ENCODE measurements at regions not wholly inside any gene's neighbourhood (a gene's known extent, or its start where the extent isn't known, plus 50 kb on each side); places are given as distances from the start of the nearest gene placed in this dataset.
A peak's percentile ranks its signal among the peaks of the same experiment; 100 is the strongest.
"Not testable (repeated sequence)": the region's sequence is repeated elsewhere in the genome, so short reads cannot be mapped to it uniquely, and the experiment has no call there.

DNA sequence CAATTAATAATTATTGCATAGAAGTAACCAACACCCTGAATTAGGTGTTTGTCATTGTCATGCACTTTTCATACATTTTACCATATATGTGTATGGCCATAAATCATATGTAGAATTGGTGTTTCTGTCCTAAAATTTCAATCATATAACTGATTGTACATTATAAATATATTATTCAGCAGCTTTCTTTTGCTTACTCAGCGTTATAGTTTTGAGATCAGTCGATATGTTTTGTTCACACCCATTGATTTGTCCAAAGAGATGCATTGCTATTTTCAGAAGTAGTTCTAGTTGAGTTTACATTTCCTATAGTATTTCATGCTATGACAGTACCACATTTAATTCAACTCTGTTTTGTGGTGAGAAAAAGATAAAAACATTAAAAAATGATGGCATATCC, 50.5 kb upstream of the PARP4 start:
- no peak for DNase-seq

GRCh38 chr13:24563971-24564370, 51.4 kb upstream of the PARP4 start:
- not testable (repeated sequence) for DNase-seq

DNA sequence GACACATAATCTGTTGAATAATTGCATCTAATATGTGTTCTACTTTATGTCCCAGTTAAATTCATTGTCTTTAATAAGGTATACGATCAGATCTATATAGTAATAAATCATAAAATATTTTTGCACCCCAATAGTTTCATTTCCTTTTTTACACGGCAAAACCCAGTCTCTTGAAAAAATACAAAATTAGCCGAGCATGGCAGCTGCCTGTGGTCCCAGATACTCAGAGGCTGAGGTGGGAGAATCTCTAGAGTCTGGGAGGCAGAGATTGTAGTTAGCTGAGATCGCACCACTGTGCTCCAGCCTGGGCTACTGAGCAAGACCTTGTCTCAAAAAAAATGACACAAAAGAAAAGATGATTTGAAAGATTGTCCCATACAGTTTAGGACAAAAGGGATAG, 52.3 kb upstream of the PARP4 start:
- no peak for DNase-seq

DNA sequence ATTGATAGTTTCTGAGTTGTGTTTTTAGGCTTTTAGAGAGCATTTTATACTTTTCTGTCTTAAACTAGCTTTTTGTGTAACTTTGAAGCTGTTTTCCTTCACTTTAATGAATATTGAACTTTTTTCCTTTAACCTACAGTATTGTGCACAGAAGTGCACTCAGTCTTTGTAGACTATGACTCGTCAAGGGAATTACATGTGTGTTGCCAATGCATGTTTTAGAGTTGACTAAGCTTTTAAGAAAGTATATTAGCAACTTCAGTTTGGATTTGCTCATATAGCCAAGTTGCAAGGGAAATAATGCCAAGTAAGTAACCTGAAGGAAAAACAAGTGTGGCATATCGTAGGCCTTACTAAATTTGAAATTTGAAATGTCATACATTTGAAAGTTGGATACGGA, 55.0 kb upstream of the PARP4 start:
- not testable (repeated sequence) for DNase-seq

DNA sequence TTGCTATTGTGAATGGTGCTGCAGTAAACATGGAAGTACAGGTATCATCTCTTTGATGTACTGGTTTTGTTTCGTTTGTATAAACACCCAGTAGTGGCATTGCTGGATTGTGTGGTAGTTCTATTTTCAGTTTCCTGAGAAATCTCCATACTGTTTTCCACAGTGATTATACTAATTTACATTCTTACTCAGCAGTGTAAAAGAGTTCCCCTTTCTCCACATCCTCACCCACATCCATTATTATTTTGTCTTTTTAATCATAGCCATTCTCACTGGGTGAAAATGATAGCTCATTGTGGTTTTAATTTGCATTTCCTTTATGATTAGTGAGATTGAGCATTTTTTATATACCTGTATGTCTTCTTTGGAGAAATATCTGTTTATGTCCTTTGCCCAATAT, 62.3 kb upstream of the PARP4 start:
- DNase-seq, result no peak

- DNase-seq, result not testable (repeated sequence)
Observed at GRCh38 chr13:24580315-24580714, 67.7 kb upstream of the PARP4 start.

GRCh38 chr13:24581578-24581977, 69.0 kb upstream of the PARP4 start:
- not testable (repeated sequence) for DNase-seq

GRCh38 chr13:24591697-24592096, 79.1 kb upstream of the PARP4 start:
- not testable (repeated sequence) for DNase-seq

DNA sequence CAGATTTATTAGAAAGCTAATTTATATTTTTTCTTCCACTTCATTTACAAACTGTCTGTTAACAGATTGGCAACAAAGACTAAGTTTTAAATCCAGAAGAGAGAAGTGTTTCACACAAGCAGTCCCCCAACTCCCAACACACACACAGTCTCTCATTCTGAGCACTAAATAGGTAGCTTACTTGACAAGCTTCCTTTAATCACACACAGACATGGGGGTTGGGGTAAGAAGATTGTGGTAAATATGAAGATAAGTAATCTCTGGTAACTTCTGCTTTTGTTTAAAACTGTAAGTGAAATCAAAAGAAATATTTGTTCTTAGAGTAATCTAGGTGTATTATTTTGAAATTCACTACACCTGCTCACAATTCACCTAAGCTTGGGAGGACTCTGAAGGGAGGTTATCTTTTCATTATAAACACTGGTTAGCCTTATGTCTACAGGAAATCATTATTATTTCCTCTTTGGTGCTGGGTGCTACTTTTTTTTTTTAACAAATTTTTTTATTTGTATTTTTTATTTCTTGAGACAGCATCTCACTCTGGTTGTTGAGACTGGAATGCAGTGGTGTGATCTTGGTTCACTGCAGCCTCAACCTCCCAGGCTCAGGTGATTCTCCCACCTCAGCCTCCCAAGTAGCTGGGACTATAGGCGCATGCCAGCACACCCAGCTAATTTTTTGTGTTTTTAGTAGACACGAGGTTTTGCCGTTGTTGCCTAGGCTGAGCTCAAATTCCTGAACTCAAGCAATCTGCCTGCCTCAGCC, 82.1 kb upstream of the ATP12A start:
- DNase-seq, result not testable (repeated sequence)

- not testable (repeated sequence) for DNase-seq
Observed at GRCh38 chr13:24599019-24599791, 81.0 kb upstream of the ATP12A start.

DNA sequence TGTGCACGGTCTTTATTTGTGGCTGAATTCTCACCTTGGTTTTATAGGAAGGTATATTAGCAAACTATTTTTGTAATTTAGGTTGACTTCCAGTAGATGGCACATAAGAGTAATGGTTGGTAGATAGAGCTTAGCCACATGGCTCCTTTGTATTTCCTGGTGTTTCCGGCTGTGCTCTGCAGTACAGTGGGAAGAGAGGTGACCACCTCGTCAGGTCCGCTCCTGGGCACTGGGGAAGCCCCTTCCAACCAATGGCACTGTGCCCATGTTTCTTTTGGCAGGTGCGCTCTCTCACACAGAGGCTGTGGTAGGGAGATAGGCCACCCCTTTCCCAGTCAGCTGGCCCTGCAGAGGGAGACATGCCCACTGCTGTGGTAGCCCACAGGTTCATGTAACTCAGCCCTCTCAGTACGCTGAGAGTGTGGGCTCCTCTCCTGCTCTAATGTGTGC, 74.3 kb upstream of the ATP12A start:
- DNase-seq, result peak; percentile 34

GRCh38 chr13:24606486-24607170, 73.6 kb upstream of the ATP12A start:
- DNase-seq, result no peak

GRCh38 chr13:24610956-24611355, 69.3 kb upstream of the ATP12A start:
- DNase-seq, result no peak

GRCh38 chr13:24612726-24613125, 67.5 kb upstream of the ATP12A start:
- no peak for DNase-seq

DNA sequence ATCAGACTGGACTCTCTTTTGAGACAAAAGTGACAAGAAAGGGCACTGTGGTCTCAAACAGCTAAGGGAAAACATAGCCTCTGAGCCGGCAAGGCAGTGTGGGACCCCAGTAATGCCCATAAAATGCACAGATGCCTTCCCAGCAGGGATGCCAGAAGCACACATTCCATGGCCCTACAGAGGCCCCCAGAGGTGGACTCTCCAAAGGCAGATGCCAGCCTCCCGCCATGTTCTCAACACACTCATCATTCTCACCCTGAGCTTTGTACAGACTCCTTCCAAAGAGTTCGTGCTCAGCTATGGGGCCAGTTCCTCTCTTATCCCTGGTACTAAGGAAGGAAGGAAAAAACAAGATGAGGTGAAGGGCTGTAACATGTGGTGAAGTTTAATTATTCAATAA, 67.1 kb upstream of the ATP12A start:
- DNase-seq, result no peak

GRCh38 chr13:24613755-24614154, 66.5 kb upstream of the ATP12A start:
- DNase-seq, result no peak

- no peak for DNase-seq
Observed at GRCh38 chr13:24614306-24615080, 65.7 kb upstream of the ATP12A start.

- no peak for DNase-seq
Observed at GRCh38 chr13:24615114-24615513, 65.1 kb upstream of the ATP12A start.

DNA sequence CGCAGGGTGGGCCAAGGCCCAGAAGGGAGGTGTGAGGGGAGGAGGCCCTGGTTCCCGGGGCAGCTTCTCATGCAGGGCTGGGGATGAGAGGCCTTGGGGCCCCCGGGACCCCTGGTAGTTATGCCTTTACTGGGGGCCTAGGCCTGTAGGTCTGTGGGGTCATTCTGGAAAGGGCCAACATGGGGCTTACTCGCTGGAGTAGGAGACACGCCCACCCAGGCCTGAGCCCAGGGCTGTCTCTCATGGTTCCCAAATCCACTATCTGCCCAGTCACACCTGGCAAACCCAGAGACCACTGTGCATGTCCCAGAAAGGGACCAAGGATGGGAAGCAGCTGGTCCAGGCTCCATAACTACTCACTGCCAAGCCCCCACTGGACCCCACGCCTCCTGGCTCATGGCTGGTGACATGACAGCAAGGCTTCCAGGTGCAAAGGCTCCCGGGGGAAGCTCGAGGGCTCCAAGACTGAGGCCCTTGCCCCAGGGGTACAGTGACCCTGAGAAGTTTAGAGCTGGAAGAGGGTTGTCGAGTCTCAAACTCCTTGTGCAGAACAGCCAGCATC, 64.2 kb upstream of the ATP12A start:
- no peak for DNase-seq

DNA sequence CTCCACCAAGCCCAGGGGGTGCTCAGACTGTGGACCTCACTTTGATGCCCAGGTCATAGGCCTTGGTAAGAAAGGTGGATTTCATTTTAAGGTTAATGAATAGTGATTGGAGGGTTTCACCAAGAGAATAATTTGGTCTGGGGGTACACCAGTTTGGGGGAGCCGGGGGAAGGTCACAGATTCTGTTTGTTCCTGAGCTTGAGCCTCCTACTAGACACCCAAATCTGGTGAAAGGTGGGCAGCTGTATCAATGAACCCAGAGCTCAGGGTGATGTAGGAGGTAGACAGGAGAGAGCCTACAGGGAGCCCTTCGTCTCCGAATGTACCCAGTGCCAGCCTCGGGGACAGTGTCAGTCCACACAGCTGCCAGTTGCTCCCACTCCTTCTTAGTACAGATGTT, 63.7 kb upstream of the ATP12A start:
- no peak for DNase-seq

DNA sequence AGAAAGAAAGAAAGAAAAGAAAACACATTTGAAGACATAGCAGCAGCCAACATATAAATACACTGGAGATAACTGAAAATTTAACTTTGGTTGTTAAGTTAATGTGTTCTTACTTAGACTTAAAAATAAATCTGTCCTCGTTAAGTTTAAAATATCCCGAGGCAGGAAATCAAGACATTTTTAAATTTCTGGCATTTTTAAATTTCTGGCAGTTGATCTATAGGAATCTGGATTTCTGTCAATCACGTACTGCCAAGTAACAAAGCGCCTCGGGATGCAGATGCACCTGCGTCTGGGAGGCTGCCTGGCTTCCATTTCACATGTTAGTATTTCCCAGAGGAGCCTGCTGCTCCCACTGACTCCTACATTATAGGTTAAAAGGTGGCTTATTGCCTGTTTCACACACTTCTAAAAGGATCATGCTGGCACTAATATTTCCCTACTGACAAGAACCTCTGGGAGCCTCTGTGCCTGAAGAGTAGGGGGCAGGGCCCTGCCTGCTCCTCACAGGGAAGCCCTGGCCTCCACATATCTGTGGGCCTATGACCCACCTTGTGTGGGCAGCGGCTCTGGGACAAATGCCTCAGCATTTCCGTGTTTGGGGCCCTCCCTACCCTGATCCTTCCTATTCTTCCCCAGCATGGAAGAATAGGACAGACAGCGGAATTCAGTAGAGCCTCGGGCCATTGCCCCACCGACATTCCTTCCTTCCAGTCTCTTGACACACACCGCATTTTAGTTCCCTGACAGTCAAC, 62.8 kb upstream of the ATP12A start:
- DNase-seq, result no peak
